ENCODE measurements at regions not wholly inside any gene's neighbourhood (a gene's known extent, or its start where the extent isn't known, plus 50 kb on each side); places are given as distances from the start of the nearest gene placed in this dataset.
"Not testable (repeated sequence)": the region's sequence is repeated elsewhere in the genome, so short reads cannot be mapped to it uniquely, and the experiment has no call there.

- TF ChIP-seq CTCF (IDR thresholded peaks at IDR 0.05): no peak
- Histone ChIP-seq H3K36me3 (no peaks in the 10 kb centered on the region), H3K27ac (no peak overlapping the region), H3K4me3 (no peak overlapping the region), H3K27me3 (no peaks in the 10 kb centered on the region), H3K9me3 (no peaks in the 10 kb centered on the region), H3K4me1 (no peaks in the 10 kb centered on the region)
- DNase-seq (ENCODE audit: low spot score): no peak
These were observed 127.6 kb upstream of the RBPJ start for GRCh38 chr4:26192899-26193869.

- Histone ChIP-seq H3K27me3 (no peaks in the 10 kb centered on the region), H3K9me3 (no peaks in the 10 kb centered on the region), H3K36me3 (no peaks in the 10 kb centered on the region), H3K4me3 (no peak overlapping the region), H3K4me1 (no peaks in the 10 kb centered on the region), H3K27ac (no peak overlapping the region)
- no peak for DNase-seq (ENCODE audit: low spot score)
- no peak for TF ChIP-seq CTCF (IDR thresholded peaks at IDR 0.05)
These were observed 126.0 kb upstream of the RBPJ start for GRCh38 chr4:26194764-26195163.

GRCh38 chr4:26196567-26196966 lies 124.2 kb upstream of the RBPJ start:
- H3K4me3 ChIP-seq: no peak overlapping the region
- no peak for TF ChIP-seq CTCF (IDR thresholded peaks at IDR 0.05)
- H3K9me3 ChIP-seq: no peaks in the 10 kb centered on the region
- no peaks in the 10 kb centered on the region for H3K36me3 ChIP-seq
- no peak overlapping the region for H3K27ac ChIP-seq
- no peaks in the 10 kb centered on the region for H3K4me1 ChIP-seq
- DNase-seq (ENCODE audit: low spot score): no peak
- no peaks in the 10 kb centered on the region for H3K27me3 ChIP-seq

GRCh38 chr4:26197018-26197779 lies 123.6 kb upstream of the RBPJ start:
- no peaks in the 10 kb centered on the region for H3K27me3 ChIP-seq
- H3K9me3 ChIP-seq: no peaks in the 10 kb centered on the region
- H3K4me3 ChIP-seq: no peak overlapping the region
- no peak overlapping the region for H3K27ac ChIP-seq
- no peak for TF ChIP-seq CTCF (IDR thresholded peaks at IDR 0.05)
- no peaks in the 10 kb centered on the region for H3K36me3 ChIP-seq
- no peaks in the 10 kb centered on the region for H3K4me1 ChIP-seq
- DNase-seq (ENCODE audit: low spot score): no peak

- not testable (repeated sequence) for DNase-seq (ENCODE audit: low spot score); H3K4me3 ChIP-seq; H3K4me1 ChIP-seq
These were observed 121.9 kb upstream of the RBPJ start for GRCh38 chr4:26198931-26199330.

GRCh38 chr4:26199596-26199995 lies 121.2 kb upstream of the RBPJ start:
- no peaks in the 10 kb centered on the region for H3K9me3 ChIP-seq
- H3K4me1 ChIP-seq: peaks cover 0 to 4% of the 10 kb centered on the region in 2 donors
- no peak for DNase-seq (ENCODE audit: low spot score)
- no peak overlapping the region for H3K27ac ChIP-seq
- H3K4me3 ChIP-seq: no peak overlapping the region
- no peak for TF ChIP-seq CTCF (IDR thresholded peaks at IDR 0.05)
- no peaks in the 10 kb centered on the region for H3K36me3 ChIP-seq
- no peaks in the 10 kb centered on the region for H3K27me3 ChIP-seq

More at GRCh38 chr4:26198931-26199330, 121.9 kb upstream of the RBPJ start:
- not testable (repeated sequence) for H3K27me3 ChIP-seq, H3K36me3 ChIP-seq, H3K27ac ChIP-seq, H3K9me3 ChIP-seq
